A673 (cell line): ENCODE measurements at regions not wholly inside any gene's neighbourhood (a gene's known extent, or its start where the extent isn't known, plus 50 kb on each side); places are given as distances from the start of the nearest gene placed in this dataset.

Experiments
- CTCF ChIP-seq: fragments of 300-800, 200-600 bp; sonication (generic); conservative IDR thresholded peaks from 2 replicates; pipeline ENCODE4 v1.5.1; 2017; ENCODE audit warnings: low read depth, mild to moderate bottlenecking, antibody characterized with exemption, low read length, moderate library complexity, mixed read lengths
- EZH2 ChIP-seq: fragments of 200-600 bp; sonication (generic); IDR thresholded peaks from 2 replicates; pipeline ENCODE4 v1.6.1; 2017; ENCODE audit warnings: borderline replicate concordance, low read depth, mild to moderate bottlenecking, mixed read lengths, antibody characterized with exemption, low read length; ENCODE audit not compliant: poor library complexity, severe bottlenecking

- TF ChIP-seq CTCF, result no peak
- TF ChIP-seq EZH2, result no peak
Observed at GRCh38 chr1:233461847-233462246, 134.3 kb downstream of the MAP3K21 start.
